ENCODE measurements at regions not wholly inside any gene's neighbourhood (a gene's known extent, or its start where the extent isn't known, plus 50 kb on each side); places are given as distances from the start of the nearest gene placed in this dataset.
"Not testable (repeated sequence)": the region's sequence is repeated elsewhere in the genome, so short reads cannot be mapped to it uniquely, and the experiment has no call there.

GRCh38 chr12:88362439-88362838 lies 217.8 kb downstream of the KITLG start:
- H3K27ac Mint-ChIP-seq (ENCODE audit: unreplicated experiment): no peak overlapping the region
- TF ChIP-seq CTCF (conservative IDR thresholded peaks at IDR 0.05): no peak
- no peaks in the 10 kb centered on the region for H3K27me3 Mint-ChIP-seq (ENCODE audit: low read depth)
- H3K4me3 Mint-ChIP-seq: no peak overlapping the region
- H3K4me1 Mint-ChIP-seq: no peaks in the 10 kb centered on the region
- DNase-seq (ENCODE audit: low read depth, low spot score): no peak
- H3K9me3 Mint-ChIP-seq: peaks cover 3% of the 10 kb centered on the region
- no peaks in the 10 kb centered on the region for H3K36me3 Mint-ChIP-seq (ENCODE audit: low read depth)

GRCh38 chr12:88365403-88365802 lies 214.9 kb downstream of the KITLG start:
- Mint-ChIP-seq H3K4me1 (no peaks in the 10 kb centered on the region), H3K4me3 (no peak overlapping the region), H3K36me3 (ENCODE audit: low read depth) (no peaks in the 10 kb centered on the region), H3K27ac (ENCODE audit: unreplicated experiment) (no peak overlapping the region), H3K27me3 (ENCODE audit: low read depth) (no peaks in the 10 kb centered on the region), H3K9me3 (peaks cover 6% of the 10 kb centered on the region)
- no peak for TF ChIP-seq CTCF (conservative IDR thresholded peaks at IDR 0.05)
- DNase-seq (ENCODE audit: low read depth, low spot score): no peak

GRCh38 chr12:88366101-88366500 lies 214.2 kb downstream of the KITLG start:
- DNase-seq (ENCODE audit: low read depth, low spot score): no peak
- H3K27me3 Mint-ChIP-seq (ENCODE audit: low read depth): no peaks in the 10 kb centered on the region
- no peak for TF ChIP-seq CTCF (conservative IDR thresholded peaks at IDR 0.05)
- H3K4me1 Mint-ChIP-seq: no peaks in the 10 kb centered on the region
- H3K4me3 Mint-ChIP-seq: no peak overlapping the region
- no peak overlapping the region for H3K27ac Mint-ChIP-seq (ENCODE audit: unreplicated experiment)
- H3K9me3 Mint-ChIP-seq: peaks cover 6% of the 10 kb centered on the region
- no peaks in the 10 kb centered on the region for H3K36me3 Mint-ChIP-seq (ENCODE audit: low read depth)

- Mint-ChIP-seq H3K27me3 (ENCODE audit: low read depth) (no peaks in the 10 kb centered on the region), H3K36me3 (ENCODE audit: low read depth) (no peaks in the 10 kb centered on the region), H3K27ac (ENCODE audit: unreplicated experiment) (no peak overlapping the region), H3K4me3 (no peak overlapping the region), H3K9me3 (peaks cover 6% of the 10 kb centered on the region), H3K4me1 (no peaks in the 10 kb centered on the region)
- no peak for TF ChIP-seq CTCF (conservative IDR thresholded peaks at IDR 0.05)
- DNase-seq (ENCODE audit: low read depth, low spot score): no peak
These were observed 213.0 kb downstream of the KITLG start for GRCh38 chr12:88367231-88367630.

- not testable (repeated sequence) for H3K9me3 Mint-ChIP-seq; DNase-seq (ENCODE audit: low read depth, low spot score); H3K4me1 Mint-ChIP-seq; H3K4me3 Mint-ChIP-seq; H3K27me3 Mint-ChIP-seq (ENCODE audit: low read depth); H3K36me3 Mint-ChIP-seq (ENCODE audit: low read depth)
- peak overlapping the region; percentile 16 for H3K27ac Mint-ChIP-seq (ENCODE audit: unreplicated experiment)
These were observed 212.2 kb downstream of the KITLG start for GRCh38 chr12:88368077-88368476.

GRCh38 chr12:88371416-88372183 lies 208.7 kb downstream of the KITLG start:
- Mint-ChIP-seq H3K4me3 (no peak overlapping the region), H3K36me3 (ENCODE audit: low read depth) (no peaks in the 10 kb centered on the region), H3K4me1 (no peaks in the 10 kb centered on the region), H3K9me3 (peaks cover 3% of the 10 kb centered on the region), H3K27me3 (ENCODE audit: low read depth) (no peaks in the 10 kb centered on the region), H3K27ac (ENCODE audit: unreplicated experiment) (no peak overlapping the region)
- no peak for TF ChIP-seq CTCF (conservative IDR thresholded peaks at IDR 0.05)
- no peak for DNase-seq (ENCODE audit: low read depth, low spot score)

Data from neural crest cell (in vitro differentiated cells).